ENCODE measurements at regions not wholly inside any gene's neighbourhood (a gene's known extent, or its start where the extent isn't known, plus 50 kb on each side); places are given as distances from the start of the nearest gene placed in this dataset.
"Not testable (repeated sequence)": the region's sequence is repeated elsewhere in the genome, so short reads cannot be mapped to it uniquely, and the experiment has no call there.

DNA sequence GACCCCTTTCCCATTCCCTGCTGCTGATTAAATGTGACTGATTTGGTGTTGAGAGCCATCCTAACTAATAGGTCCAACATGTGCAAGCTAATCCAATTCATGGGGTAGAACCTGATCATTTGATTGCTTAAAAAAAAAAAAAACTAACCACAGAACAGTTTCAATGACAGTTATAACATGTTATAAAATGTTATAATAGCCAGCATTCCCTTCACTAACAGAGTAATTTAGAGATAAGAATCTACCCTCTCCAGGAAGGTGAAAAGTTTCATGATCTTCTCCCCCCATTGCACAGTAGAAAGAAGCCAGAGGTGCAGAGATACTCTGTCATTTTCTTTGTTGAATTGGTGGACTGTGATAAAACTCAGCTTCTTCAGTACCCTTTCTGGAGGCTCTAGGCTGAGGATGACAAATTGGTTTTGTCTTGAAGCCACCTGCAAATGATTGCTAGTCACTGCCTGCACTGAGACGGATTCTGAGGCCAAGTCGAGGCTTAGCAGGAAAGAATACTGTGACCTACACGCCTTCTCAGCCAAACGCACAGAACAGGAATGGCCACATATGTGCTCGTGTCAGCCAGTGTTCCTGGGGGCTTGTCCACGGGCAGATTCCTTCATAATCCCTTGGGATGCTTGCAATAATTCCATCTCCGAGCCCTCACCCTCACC lies 215.7 kb upstream of the IRF2BP2 start:
- TF ChIP-seq, protein P1, sequence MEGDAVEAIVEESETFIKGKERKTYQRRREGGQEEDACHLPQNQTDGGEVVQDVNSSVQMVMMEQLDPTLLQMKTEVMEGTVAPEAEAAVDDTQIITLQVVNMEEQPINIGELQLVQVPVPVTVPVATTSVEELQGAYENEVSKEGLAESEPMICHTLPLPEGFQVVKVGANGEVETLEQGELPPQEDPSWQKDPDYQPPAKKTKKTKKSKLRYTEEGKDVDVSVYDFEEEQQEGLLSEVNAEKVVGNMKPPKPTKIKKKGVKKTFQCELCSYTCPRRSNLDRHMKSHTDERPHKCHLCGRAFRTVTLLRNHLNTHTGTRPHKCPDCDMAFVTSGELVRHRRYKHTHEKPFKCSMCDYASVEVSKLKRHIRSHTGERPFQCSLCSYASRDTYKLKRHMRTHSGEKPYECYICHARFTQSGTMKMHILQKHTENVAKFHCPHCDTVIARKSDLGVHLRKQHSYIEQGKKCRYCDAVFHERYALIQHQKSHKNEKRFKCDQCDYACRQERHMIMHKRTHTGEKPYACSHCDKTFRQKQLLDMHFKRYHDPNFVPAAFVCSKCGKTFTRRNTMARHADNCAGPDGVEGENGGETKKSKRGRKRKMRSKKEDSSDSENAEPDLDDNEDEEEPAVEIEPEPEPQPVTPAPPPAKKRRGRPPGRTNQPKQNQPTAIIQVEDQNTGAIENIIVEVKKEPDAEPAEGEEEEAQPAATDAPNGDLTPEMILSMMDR (conservative IDR thresholded peaks at IDR 0.05; ENCODE audit: control insufficient read depth, insufficient read depth, low read depth, low read length) = no peak
- H3K4me3 ChIP-seq (ENCODE audit: control insufficient read depth, low read depth, low read length) = no peak overlapping the region
- no peak for DNase-seq (ENCODE audit: low read depth)

GRCh38 chr1:234824836-234825235 lies 214.9 kb upstream of the IRF2BP2 start:
- H3K4me3 ChIP-seq (ENCODE audit: control insufficient read depth, low read depth, low read length); DNase-seq (ENCODE audit: low read depth): not testable (repeated sequence)

DNA sequence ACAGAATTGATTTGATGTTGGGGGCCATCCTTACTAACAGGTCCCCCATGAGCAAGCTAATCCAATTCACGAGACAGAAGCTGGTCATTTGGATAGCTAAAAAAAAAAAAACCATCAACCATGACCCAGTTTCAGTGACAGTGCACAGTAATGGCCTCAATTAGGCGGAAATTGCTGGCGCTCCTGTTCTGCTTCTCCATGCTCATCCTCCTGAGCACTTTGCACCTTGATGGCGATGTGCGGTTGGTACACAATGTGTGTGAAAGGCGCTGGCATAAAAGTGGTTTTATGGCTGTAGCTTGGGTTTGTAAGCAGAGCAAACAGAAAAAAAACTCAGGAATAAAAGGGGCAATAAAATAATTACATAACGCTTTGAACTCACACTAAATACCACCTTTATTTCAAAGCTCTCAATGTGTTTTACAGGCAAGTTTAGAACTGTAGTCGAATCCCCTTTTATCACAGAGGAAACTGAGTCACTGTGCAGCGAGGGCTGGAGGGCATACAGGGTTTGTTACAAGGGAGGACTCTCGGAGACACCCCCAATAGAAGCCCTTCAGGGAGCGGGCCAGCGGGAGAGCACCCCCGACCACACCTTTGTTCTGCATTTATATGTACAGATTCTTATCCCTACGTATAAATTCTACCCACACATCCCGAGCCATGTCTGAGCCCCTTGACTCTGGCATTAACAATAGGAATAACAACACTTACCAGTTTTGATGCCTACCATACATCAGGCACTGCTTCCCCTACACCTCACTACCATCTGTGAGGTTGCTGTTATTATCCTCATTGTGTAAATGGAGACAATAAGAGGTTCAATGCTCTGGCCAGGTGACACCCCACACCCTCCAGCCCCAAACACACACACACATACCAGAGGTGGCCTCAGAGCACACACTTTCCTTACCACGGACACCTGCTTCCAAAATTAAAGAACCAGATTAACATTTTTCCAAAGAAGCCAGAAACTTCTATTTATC lies 213.5 kb upstream of the IRF2BP2 start:
- no peak overlapping the region for H3K4me3 ChIP-seq (ENCODE audit: control insufficient read depth, low read depth, low read length)
- TF ChIP-seq, protein P1 (conservative IDR thresholded peaks at IDR 0.05; ENCODE audit: control insufficient read depth, insufficient read depth, low read depth, low read length) = no peak
- DNase-seq (ENCODE audit: low read depth) = no peak

GRCh38 chr1:234821840-234822239 lies 211.9 kb upstream of the IRF2BP2 start:
- TF ChIP-seq, protein P1 (conservative IDR thresholded peaks at IDR 0.05; ENCODE audit: control insufficient read depth, insufficient read depth, low read depth, low read length) = no peak
- no peak for DNase-seq (ENCODE audit: low read depth)
- no peak overlapping the region for H3K4me3 ChIP-seq (ENCODE audit: control insufficient read depth, low read depth, low read length)

- no peak for DNase-seq (ENCODE audit: low read depth)
- H3K4me3 ChIP-seq (ENCODE audit: control insufficient read depth, low read depth, low read length) = no peak overlapping the region
- TF ChIP-seq, protein P1 (conservative IDR thresholded peaks at IDR 0.05; ENCODE audit: control insufficient read depth, insufficient read depth, low read depth, low read length) = no peak
Measured at GRCh38 chr1:234820597-234820996, 210.6 kb upstream of the IRF2BP2 start.

- not testable (repeated sequence) for DNase-seq (ENCODE audit: low read depth); H3K4me3 ChIP-seq (ENCODE audit: control insufficient read depth, low read depth, low read length)
Measured at GRCh38 chr1:234819845-234820244, 209.9 kb upstream of the IRF2BP2 start.

- not testable (repeated sequence) for H3K4me3 ChIP-seq (ENCODE audit: control insufficient read depth, low read depth, low read length)
- peak; percentile 69 for DNase-seq (ENCODE audit: low read depth)
Measured at GRCh38 chr1:234818040-234818387, 208.0 kb upstream of the IRF2BP2 start.

- not testable (repeated sequence) for H3K4me3 ChIP-seq (ENCODE audit: control insufficient read depth, low read depth, low read length)
- peak; percentile 34 for DNase-seq (ENCODE audit: low read depth)
Measured at GRCh38 chr1:234817313-234818039, 207.5 kb upstream of the IRF2BP2 start.

DNA sequence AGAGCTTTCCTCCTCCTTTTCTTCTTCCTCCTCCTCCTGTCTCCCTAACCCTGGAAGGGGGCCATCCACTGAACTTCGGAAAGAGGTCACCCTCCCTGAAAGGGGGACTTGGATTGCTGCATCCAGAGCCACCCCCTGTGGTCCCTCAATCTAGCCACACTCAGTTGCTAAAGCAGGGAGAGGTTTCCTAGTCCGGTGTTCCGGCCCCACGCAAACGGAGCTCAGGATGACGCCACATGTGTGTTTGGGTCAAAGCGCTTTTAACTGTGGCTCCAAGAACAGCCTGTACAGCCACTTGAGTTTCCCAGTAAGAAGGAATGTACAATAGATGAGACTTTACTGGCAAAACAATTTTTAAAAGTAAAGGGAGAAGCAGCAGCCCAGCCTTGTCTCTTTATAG lies 206.9 kb upstream of the IRF2BP2 start:
- H3K4me3 ChIP-seq (ENCODE audit: control insufficient read depth, low read depth, low read length) = not testable (repeated sequence)
- DNase-seq (ENCODE audit: low read depth) = peak; percentile 70

DNA sequence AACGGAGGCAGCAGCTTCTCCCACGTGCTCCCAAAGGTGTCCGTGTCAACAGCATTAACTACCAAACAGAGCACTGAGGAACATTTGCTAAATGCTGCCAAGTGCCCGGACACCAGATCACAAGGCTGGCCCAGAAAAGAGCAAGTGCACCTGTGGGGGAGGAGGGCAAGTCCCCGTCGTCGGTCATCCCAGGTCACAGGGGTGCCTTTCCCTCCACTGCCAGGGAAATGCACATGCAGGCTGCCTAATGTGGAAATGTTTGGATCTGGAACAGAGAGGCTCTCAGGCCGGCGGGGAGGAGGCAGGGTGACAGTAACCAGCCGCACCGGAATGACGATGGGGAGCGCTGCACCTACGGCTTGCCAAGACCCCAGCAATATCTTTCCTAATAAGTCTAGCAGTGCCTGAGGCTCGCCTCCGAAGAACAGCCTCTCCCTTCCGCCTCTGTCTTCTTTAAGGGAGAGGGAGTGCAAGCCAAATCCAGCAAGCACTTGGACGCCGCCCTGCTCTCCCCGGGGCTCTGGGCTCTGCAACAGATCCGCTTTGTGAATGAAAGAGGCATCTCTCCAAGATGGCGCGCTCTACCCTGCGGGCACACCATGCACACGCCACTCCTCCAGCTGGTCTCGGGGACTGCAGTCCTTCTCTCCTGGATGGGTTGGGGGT lies 206.3 kb upstream of the IRF2BP2 start:
- H3K4me3 ChIP-seq (ENCODE audit: control insufficient read depth, low read depth, low read length) = not testable (repeated sequence)
- DNase-seq (ENCODE audit: low read depth) = peak; percentile 15

- not testable (repeated sequence) for DNase-seq (ENCODE audit: low read depth); H3K4me3 ChIP-seq (ENCODE audit: control insufficient read depth, low read depth, low read length)
Measured at GRCh38 chr1:234815295-234815815, 205.4 kb upstream of the IRF2BP2 start.

GRCh38 chr1:234814235-234814634 lies 204.3 kb upstream of the IRF2BP2 start:
- not testable (repeated sequence) for DNase-seq (ENCODE audit: low read depth); H3K4me3 ChIP-seq (ENCODE audit: control insufficient read depth, low read depth, low read length)

Data from fibroblast of mammary gland (primary cell).